Endodermal cell (in vitro differentiated cells): ENCODE measurements at regions not wholly inside any gene's neighbourhood (a gene's known extent, or its start where the extent isn't known, plus 50 kb on each side); places are given as distances from the start of the nearest gene placed in this dataset.

ENCODE experiments used
- DNase-seq: peaks from one replicate; pipeline ENCODE4 v3.0.0-alpha.2; 2017
- H3K27ac ChIP-seq: 2 replicates; pipeline ENCODE4 v1.5.1; 2013; ENCODE audit warnings: mild to moderate bottlenecking, low read depth, low read length, moderate library complexity
- H3K27me3 ChIP-seq: 2 replicates; pipeline ENCODE4 v1.6.1; 2013; ENCODE audit warnings: mild to moderate bottlenecking, low read length, moderate library complexity; ENCODE audit not compliant: insufficient read depth, control insufficient read depth, poor library complexity, severe bottlenecking
- H3K36me3 ChIP-seq: 2 replicates; pipeline ENCODE4 v1.7.0; 2013; ENCODE audit warnings: mild to moderate bottlenecking, low read length, moderate library complexity; ENCODE audit not compliant: control insufficient read depth, insufficient read depth
- H3K4me1 ChIP-seq: one replicate; pipeline ENCODE4 v1.7.0; 2013; ENCODE audit warnings: low read length; ENCODE audit not compliant: control insufficient read depth, insufficient read depth
- H3K4me3 ChIP-seq: 2 replicates; pipeline ENCODE4 v1.5.1; 2013; ENCODE audit warnings: mild to moderate bottlenecking, low read length, moderate library complexity
- H3K9ac ChIP-seq: 2 replicates; pipeline ENCODE4 v1.6.1; 2013; ENCODE audit warnings: mild to moderate bottlenecking, low read length, moderate library complexity; ENCODE audit not compliant: poor library complexity, severe bottlenecking; ENCODE audit errors: extremely low read depth
- H3K9me3 ChIP-seq: 2 replicates; pipeline ENCODE4 v1.6.1; 2013; ENCODE audit warnings: mild to moderate bottlenecking, low read length, moderate library complexity; ENCODE audit not compliant: control insufficient read depth
- H3K27ac Mint-ChIP-seq: 2 replicates; pipeline ENCODE4 v1.8.0; 2020; ENCODE audit warnings: mixed read lengths
- H3K27me3 Mint-ChIP-seq: 2 replicates; pipeline ENCODE4 v1.8.0; 2021; ENCODE audit warnings: mild to moderate bottlenecking, mixed read lengths; ENCODE audit not compliant: insufficient read depth
- H3K36me3 Mint-ChIP-seq: 2 replicates; pipeline ENCODE4 v1.8.0; 2020; ENCODE audit warnings: low read depth, mixed read lengths
- H3K4me1 Mint-ChIP-seq: 2 replicates; pipeline ENCODE4 v1.8.0; 2020; ENCODE audit warnings: mixed read lengths
- H3K4me3 Mint-ChIP-seq: 2 replicates; pipeline ENCODE4 v1.8.0; 2020; ENCODE audit warnings: mild to moderate bottlenecking, moderate library complexity, mixed read lengths
- H3K9me3 Mint-ChIP-seq: 2 replicates; pipeline ENCODE4 v1.8.0; 2020; ENCODE audit warnings: mild to moderate bottlenecking, mixed read lengths
- CTCF ChIP-seq: fragments of 200-600 bp; sonication (generic); conservative IDR thresholded peaks from 2 replicates; pipeline ENCODE4 v1.5.0; 2021; ENCODE audit warnings: antibody characterized with exemption, mild to moderate bottlenecking
- WGBS, 2 experiments: methylation state at CpG; one replicate each; pipeline versions ENCODE4 v1.1.5 to v1.1.7; 2013; ENCODE audit warnings: missing lambda C conversion rate in 2 of 2, mixed read lengths in 1 of 2; ENCODE audit not compliant: insufficient coverage in 1 of 2, insufficient read length in 1 of 2; 5-methylcytosine and 5-hydroxymethylcytosine counted together

DNA sequence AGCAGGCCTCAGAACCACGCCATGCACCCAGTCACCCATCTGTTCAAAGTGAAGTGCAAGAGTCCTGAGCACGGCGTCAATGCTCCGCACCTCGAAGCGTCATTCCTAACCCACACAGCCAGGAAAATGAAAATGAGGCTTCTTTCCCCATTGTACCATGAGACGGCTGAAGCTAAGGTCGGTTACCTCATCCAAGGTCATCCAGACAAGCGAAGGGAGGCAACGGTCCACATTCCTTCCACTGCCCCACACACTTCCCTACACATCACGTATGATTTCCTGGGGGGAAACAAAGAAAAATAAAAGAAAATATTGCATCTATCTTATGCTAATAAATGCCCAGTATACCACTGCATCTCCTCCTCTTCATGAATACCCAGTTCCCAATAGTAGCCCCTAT lies 113.5 kb upstream of the RAB6C start:
- 89 to 96% methylated on average over 3 to 11 of the region's 11 CpGs for WGBS, 2 experiments
- H3K4me1 ChIP-seq = peaks cover 3% of the 10 kb centered on the region
- no peak for TF ChIP-seq CTCF
- Mint-ChIP-seq H3K4me1 (peaks cover 4% of the 10 kb centered on the region), H3K36me3 (no peaks in the 10 kb centered on the region), H3K27ac (no peak overlapping the region), H3K4me3 (no peak overlapping the region), H3K9me3 (no peaks in the 10 kb centered on the region), H3K27me3 (no peaks in the 10 kb centered on the region)
- no peak overlapping the region for H3K4me3 ChIP-seq
- H3K27ac ChIP-seq = no peak overlapping the region
- no peaks in the 10 kb centered on the region for H3K27me3 ChIP-seq
- DNase-seq = no peak
- H3K9me3 ChIP-seq = no peaks in the 10 kb centered on the region
- no peak overlapping the region for H3K9ac ChIP-seq
- H3K36me3 ChIP-seq = no peaks in the 10 kb centered on the region

- no peaks in the 10 kb centered on the region for H3K27me3 Mint-ChIP-seq
- H3K9me3 Mint-ChIP-seq = no peaks in the 10 kb centered on the region
- H3K9me3 ChIP-seq = no peaks in the 10 kb centered on the region
- no peaks in the 10 kb centered on the region for H3K36me3 ChIP-seq
- H3K4me1 ChIP-seq = peaks cover 3% of the 10 kb centered on the region
- no peak overlapping the region for H3K4me3 Mint-ChIP-seq
- no peak overlapping the region for H3K4me3 ChIP-seq
- peaks cover 4% of the 10 kb centered on the region for H3K4me1 Mint-ChIP-seq
- no peak overlapping the region for H3K27ac ChIP-seq
- TF ChIP-seq CTCF = no peak
- H3K27ac Mint-ChIP-seq = no peak overlapping the region
- peak; percentile 6 for DNase-seq
- H3K27me3 ChIP-seq = no peaks in the 10 kb centered on the region
- H3K36me3 Mint-ChIP-seq = no peaks in the 10 kb centered on the region
- 93 to 95% methylated on average over 3 of the region's 3 CpGs for WGBS, 2 experiments
- no peak overlapping the region for H3K9ac ChIP-seq
Observed at GRCh38 chr2:129866391-129866790, 113.1 kb upstream of the RAB6C start.

DNA sequence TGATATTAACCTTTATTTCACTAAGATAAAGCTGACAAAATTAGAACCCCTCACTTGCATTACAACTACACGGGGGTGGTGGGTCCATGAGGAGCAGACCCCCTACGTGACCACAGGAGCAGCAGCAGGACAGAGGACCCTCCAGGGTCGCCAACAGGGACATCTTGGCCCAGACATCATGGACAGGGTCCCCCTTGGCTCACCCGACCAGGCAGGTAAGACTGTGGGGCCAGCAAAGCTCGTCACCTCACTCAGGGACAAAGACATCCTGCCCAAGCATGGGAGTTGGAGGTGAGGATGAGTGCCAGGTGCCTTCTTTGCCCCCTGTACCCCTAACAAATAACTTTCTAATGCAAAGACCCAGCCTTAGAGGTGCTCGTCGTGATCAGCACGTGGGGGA lies 111.3 kb upstream of the RAB6C start:
- no peak for TF ChIP-seq CTCF

More for the DNA sequence above, 111.3 kb upstream of the RAB6C start:
- H3K27ac Mint-ChIP-seq = no peak overlapping the region
- no peak overlapping the region for H3K9ac ChIP-seq
- peaks cover 1% of the 10 kb centered on the region for H3K27me3 Mint-ChIP-seq
- H3K9me3 ChIP-seq = no peaks in the 10 kb centered on the region
- no peaks in the 10 kb centered on the region for H3K27me3 ChIP-seq
- H3K27ac ChIP-seq = no peak overlapping the region
- H3K4me1 ChIP-seq = peaks cover 3% of the 10 kb centered on the region
- no peaks in the 10 kb centered on the region for H3K36me3 Mint-ChIP-seq
- no peak overlapping the region for H3K4me3 ChIP-seq
- H3K9me3 Mint-ChIP-seq = no peaks in the 10 kb centered on the region
- H3K4me3 Mint-ChIP-seq = no peak overlapping the region
- no peaks in the 10 kb centered on the region for H3K36me3 ChIP-seq
- H3K4me1 Mint-ChIP-seq = no peaks in the 10 kb centered on the region
- peak; percentile 19 for DNase-seq
- 92 to 100% methylated on average over 1 to 8 of the region's 8 CpGs for WGBS, 2 experiments
